ENCODE measurements at regions not wholly inside any gene's neighbourhood (a gene's known extent, or its start where the extent isn't known, plus 50 kb on each side); places are given as distances from the start of the nearest gene placed in this dataset.

DNA sequence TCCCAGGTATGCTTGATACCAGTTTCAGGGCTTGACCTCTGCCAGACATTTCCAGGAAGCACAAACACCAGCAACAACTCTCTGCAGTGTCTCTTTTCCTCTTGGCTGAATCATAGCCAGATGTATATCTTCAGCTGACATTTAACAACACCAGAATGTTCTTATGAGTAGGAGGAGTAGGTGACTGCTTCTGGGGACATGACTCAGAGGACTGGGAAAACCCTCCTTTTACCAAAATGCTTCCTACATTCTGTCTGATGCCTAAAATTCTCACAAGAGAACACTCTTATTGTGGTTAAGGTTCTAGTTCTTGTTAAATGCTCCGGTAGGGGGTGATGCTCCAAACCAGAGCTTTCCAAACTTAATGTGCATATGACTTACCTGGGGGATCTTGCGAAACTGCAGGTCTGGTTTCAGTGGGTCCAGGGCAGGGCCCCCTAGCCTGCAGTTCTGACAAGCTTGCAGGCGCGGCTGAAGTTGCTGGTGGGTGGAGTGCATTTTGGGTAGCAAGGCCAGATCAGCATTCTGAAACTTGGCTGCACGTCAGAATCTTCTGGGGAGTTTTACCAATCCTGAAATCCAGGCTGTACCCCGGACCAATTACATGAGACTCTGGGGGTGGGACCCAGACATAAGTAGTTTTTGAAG lies 329.3 kb upstream of the RPS6KA3 start:
- DNase-seq, result no peak

GRCh38 chrX:20594985-20595384 lies 328.3 kb upstream of the RPS6KA3 start:
- no peak for DNase-seq

- no peak for DNase-seq
Observed at GRCh38 chrX:20593836-20594235, 327.1 kb upstream of the RPS6KA3 start.

DNA sequence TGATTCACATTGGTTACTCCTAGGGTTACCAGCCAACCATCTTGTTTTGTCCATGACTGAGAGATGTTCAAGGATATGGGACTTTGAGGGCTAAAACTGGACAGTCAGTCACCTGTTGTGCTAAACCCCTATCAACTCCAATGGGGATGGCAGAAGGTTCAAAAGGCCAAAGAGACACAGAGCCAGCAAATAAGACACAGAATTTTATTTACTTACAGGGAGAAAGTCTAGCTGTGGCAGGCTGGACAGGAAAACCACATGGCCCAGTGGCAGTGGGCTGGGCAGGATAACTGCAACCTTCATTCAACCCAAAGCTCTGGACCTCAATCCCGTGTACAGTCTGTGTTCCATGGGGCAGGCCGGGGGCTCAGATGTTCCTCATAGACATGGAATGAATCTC lies 326.7 kb upstream of the RPS6KA3 start:
- no peak for DNase-seq

DNA sequence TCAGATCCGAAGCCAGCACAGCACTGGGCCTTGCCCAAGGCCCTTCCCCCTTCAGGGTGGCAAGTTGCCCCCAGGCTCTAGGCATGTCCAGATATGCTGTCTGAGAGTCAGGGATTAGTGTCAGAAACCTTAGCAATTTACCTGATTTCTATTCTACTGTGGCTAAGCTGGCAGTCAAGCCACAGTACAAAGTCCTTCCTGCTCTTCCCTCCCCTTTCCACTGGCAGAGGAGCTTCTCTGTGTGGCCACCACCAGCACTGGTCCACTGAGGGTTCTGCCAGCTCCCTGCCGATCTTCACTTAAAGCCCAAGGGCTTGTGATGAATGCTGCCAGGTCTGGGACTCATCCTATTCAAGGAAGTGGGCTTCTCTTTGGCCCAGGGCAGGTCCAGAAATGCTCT lies 324.5 kb upstream of the RPS6KA3 start:
- DNase-seq, result no peak

- DNase-seq, result no peak
Observed at GRCh38 chrX:20585782-20586181, 319.1 kb upstream of the RPS6KA3 start.

DNA sequence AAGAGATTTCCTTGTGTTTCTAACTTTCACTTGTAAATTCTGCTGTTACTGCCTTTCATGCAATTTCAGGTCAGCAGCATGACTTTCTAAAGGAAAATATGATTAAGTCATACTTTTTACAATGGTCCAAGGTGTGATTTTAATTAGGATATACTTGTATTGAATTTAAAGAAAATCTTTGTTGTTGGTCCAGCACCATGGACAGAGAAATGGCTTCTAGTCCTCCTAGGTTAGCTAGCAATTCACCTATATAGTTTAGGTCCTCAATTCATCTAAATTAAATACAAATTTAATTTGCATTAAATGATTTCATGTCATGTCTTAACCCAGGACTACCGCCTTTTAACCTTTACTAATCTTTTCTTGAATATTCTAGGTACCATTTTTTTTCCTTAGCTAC lies 304.9 kb upstream of the RPS6KA3 start:
- no peak for DNase-seq

DNA sequence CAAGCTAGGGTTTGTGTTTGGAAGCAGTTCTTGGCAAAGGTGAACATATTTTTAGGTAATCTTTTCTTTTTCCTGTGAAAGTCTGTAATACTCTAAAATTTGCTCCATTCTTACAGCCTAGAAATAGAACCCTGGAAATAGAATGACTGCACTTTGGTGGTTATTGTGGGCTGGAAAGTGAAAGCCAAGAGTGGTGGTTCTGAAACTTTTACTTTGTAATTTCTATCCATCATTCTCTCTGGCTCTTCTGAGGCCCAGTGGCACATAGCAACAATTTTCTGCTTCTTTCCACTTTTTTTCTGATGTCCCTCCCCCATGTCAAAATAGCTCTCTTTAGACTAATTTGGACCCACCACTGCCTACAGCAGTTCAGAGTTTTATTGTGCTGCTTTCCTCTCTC lies 300.4 kb upstream of the RPS6KA3 start:
- DNase-seq, result no peak

DNA sequence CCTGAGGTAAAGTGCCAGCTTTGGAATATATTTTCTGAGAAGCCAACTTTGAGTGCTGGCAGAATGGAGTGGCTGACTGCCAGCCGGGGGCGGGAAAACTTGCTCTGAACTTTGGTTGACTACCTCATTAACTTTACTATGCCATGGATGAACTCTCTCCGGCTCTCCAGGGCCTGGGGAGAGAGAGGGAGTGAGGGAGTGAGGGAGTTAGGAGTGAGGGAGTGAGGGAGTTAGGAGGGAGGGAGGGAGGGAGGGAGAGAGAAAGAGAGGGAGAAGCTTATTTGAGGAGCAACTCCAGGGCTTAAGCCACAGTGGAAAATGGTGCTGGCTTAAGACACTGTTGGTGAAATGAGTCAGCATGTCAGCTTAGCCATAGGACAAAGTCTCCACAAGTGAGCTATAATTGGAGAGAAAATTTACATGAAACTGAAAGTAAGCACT lies 280.9 kb upstream of the RPS6KA3 start:
- DNase-seq, result no peak

- DNase-seq, result no peak
Observed at GRCh38 chrX:20545538-20545937, 278.8 kb upstream of the RPS6KA3 start.

DNA sequence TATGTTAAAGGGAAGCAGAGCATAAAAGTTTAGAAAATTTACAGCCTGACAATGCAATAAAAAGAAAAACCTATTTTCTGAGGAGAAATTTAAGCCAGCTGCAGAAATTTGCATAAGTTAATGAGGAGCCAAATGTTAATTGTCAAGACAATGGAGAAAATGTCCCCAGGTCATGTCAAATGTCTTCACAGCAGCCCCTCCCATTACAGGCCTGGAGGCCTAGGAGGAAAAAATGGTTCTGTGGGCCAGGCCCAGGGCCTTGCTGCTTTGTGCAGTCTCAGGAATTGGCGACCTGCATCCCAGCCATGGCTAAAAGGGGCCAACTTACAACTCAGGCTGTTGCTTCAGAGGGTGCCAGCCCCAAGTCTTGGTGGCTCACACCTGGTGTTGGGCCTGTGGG lies 275.4 kb upstream of the RPS6KA3 start:
- DNase-seq, result no peak

- no peak for DNase-seq
Observed at GRCh38 chrX:20538974-20539373, 272.3 kb upstream of the RPS6KA3 start.

DNA sequence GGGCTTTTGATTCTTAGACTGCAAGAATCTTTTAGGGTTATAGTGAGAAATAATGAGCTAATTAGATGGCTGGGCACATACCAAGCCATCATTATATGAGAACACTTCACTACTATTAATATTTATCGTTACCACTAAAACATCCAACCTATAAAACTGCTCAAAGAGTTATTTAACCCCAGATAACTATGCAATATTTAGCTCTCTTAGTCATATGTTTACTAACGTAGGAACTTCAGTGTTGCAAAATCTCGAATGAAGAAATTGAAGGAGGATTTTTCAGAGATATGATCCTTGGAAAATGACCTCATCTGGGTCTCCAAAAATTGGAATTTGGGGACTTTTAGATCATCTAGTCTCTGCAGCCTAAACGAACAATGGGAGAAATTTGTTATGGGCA lies 265.0 kb upstream of the RPS6KA3 start:
- no peak for DNase-seq

- peak; percentile 30 to 66 for DNase-seq
Observed at GRCh38 chrX:20530406-20530921, 263.8 kb upstream of the RPS6KA3 start.

- no peak for DNase-seq
Observed at GRCh38 chrX:20529711-20530110, 263.0 kb upstream of the RPS6KA3 start.

DNA sequence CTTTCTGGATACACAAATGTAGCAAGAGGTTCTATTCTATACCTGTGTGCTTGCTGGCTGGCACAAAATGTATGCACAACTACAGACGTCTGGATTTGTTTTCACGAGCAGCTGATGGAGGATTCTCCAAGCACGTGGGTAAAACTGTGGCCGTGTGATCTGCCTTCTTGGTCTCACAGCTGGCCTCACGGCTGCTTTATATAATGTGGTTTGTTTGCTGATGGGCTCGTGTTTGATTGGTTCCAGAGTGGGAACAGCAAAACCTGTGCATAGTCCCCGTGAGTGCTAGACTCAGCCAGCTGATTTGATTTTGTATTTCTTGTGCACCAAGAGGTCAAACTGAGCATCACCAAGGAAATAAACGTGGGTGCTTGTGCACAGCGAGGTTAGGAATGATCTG lies 262.6 kb upstream of the RPS6KA3 start:
- DNase-seq, result no peak

GRCh38 chrX:20527558-20528011 lies 260.9 kb upstream of the RPS6KA3 start:
- no peak for DNase-seq

GRCh38 chrX:20527041-20527440 lies 260.3 kb upstream of the RPS6KA3 start:
- no peak for DNase-seq

GRCh38 chrX:20523626-20524312 lies 257.1 kb upstream of the RPS6KA3 start:
- DNase-seq, result no peak

- DNase-seq, result no peak
Observed at GRCh38 chrX:20522420-20522819, 255.7 kb upstream of the RPS6KA3 start.

DNA sequence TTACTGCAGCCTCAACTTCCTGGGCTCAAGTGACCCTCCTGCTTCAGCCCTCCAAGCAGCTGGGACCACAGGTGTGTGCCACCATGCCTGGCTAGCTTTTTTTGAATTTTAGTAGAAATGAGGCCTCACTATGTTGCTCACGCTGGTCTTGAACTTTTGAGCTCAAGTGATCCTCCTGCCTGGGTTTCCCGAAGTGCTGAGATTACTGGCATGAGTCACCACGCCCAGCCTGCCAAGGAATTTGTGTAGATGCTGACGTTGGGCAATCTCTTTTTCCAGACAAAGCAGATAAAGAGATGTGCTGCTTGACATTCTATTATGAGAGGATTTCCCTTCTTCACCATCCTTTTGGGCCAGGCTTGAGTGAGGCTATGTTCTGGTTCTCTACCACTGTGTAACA lies 254.5 kb upstream of the RPS6KA3 start:
- no peak for DNase-seq

DNA sequence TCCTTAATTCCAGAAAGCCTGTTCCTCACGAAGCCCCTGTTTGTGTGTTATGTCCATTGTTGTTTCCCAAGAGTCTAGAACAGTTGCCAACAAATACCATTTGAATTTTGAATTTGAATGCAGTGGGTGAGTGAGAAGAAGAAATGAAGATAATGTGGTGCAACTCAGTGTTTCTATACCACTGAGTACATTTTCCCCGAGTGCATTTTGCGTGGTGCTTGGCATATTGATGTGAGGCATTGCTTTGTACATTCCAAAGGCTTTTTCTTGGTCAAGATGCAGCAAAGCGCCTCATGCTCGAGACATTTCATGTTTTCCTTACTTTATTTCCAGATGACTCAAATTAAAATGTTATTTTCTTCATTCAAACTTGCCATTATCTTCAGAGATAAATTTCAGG lies 253.1 kb upstream of the RPS6KA3 start:
- no peak for DNase-seq

- no peak for DNase-seq
Observed at GRCh38 chrX:20519146-20519545, 252.4 kb upstream of the RPS6KA3 start.

- DNase-seq, result no peak
Observed at GRCh38 chrX:20517565-20517964, 250.9 kb upstream of the RPS6KA3 start.

Data from activated CD4-positive, alpha-beta T cell treated with anti-CD3 and anti-CD28 coated beads for 4 hours (primary cell).